GM19455 (cell line): ENCODE measurements at regions not wholly inside any gene's neighbourhood (a gene's known extent, or its start where the extent isn't known, plus 50 kb on each side); places are given as distances from the start of the nearest gene placed in this dataset.
"Not testable (repeated sequence)": the region's sequence is repeated elsewhere in the genome, so short reads cannot be mapped to it uniquely, and the experiment has no call there.

Experiments
- ATAC-seq: cut with Tn5 transposase; IDR thresholded peaks from one replicate; pipeline ENCODE4 v1.9.1; 2021; ENCODE audit not compliant: unreplicated experiment

DNA sequence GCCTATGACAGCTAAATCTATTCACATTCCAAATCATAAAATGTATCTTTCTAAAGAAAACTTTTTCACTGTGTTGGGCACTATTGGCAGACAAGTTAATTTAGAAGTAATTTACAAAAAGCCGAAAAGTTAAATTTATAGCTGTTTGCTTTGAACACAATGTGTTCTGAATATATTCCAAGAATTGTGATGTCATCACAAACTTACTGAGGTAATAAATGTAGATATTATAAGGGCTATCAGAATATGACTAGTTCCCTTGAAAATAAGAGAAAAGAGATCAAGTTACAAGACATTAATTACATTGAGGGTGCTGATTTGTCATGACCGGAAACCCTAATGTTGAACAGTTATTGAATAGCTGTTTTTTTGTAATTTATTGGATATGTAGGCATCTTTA, 153.9 kb upstream of the SCN7A start:
- ATAC-seq = no peak

DNA sequence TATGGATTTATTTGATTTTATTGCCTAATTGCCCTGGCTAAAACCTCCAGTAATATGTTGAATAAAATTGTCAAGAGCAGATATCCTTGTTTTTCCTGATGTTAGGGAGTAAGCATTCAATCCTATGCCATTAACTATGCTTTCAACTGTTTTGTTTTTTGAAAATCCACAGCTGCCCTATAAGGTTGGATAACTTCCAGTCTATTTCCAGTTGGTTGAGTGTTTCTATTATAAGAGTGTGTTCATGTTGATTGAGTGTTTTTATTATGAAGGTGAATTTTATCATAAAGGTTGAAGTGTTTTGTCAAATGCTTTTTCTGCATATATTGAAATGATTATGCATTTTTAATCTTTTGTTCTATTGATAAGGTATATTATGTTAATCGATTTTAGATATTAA, 149.9 kb upstream of the SCN7A start:
- no peak for ATAC-seq

DNA sequence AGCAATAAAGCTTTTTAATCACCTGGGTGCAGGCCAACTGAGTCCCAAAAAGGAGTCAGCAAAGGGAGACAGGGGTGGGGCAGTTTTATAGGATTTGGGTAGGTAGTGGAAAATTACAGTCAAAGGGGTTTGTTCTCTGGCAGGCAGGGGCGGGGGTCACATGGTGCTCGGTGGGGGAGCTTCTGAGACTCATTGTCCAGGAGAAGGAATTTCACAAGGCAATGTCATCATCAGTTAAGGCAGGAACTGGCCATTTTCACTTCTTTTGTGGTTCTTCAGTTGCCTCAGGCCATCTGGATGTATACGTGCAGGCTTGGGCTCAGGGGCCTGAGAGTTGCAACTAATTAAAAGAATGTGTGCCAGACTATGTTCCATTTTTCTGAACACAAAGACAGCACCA, 147.5 kb upstream of the SCN7A start:
- not testable (repeated sequence) for ATAC-seq

DNA sequence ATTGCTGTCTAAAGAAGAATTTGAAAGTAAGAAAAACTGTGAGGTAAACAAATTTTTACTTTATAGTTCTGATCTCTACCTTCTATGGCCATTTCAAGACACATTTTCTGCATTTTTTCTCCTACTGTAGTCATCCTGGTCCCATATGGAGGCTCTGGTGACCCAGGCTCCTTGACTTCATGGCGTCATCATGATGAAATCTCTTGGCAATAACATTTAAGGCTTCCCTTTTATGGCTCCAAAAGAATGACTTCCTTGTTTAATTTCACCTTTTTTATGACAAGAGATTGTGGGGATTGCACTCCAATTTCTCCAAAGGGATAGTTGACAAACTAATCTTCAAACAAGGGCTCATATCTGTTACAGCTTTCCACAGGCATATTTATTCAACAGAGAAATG, 143.0 kb upstream of the SCN7A start:
- ATAC-seq = no peak

GRCh38 chr2:166634706-166635105, 140.7 kb upstream of the SCN7A start:
- no peak for ATAC-seq

GRCh38 chr2:166632616-166633015, 138.6 kb upstream of the SCN7A start:
- ATAC-seq = no peak

- ATAC-seq = no peak
Measured at GRCh38 chr2:166628478-166629136, 134.6 kb upstream of the SCN7A start.

GRCh38 chr2:166627893-166628292, 133.8 kb upstream of the SCN7A start:
- ATAC-seq = no peak

GRCh38 chr2:166625670-166626069, 131.6 kb upstream of the SCN7A start:
- no peak for ATAC-seq

- no peak for ATAC-seq
Measured at GRCh38 chr2:166614503-166614902, 120.5 kb upstream of the SCN7A start.

- no peak for ATAC-seq
Measured at GRCh38 chr2:166614029-166614428, 120.0 kb upstream of the SCN7A start.

- ATAC-seq = no peak
Measured at GRCh38 chr2:166613226-166613625, 119.2 kb upstream of the SCN7A start.

- no peak for ATAC-seq
Measured at GRCh38 chr2:166612214-166612613, 118.2 kb upstream of the SCN7A start.

- ATAC-seq = no peak
Measured at GRCh38 chr2:166610913-166611305, 116.9 kb upstream of the SCN7A start.

DNA sequence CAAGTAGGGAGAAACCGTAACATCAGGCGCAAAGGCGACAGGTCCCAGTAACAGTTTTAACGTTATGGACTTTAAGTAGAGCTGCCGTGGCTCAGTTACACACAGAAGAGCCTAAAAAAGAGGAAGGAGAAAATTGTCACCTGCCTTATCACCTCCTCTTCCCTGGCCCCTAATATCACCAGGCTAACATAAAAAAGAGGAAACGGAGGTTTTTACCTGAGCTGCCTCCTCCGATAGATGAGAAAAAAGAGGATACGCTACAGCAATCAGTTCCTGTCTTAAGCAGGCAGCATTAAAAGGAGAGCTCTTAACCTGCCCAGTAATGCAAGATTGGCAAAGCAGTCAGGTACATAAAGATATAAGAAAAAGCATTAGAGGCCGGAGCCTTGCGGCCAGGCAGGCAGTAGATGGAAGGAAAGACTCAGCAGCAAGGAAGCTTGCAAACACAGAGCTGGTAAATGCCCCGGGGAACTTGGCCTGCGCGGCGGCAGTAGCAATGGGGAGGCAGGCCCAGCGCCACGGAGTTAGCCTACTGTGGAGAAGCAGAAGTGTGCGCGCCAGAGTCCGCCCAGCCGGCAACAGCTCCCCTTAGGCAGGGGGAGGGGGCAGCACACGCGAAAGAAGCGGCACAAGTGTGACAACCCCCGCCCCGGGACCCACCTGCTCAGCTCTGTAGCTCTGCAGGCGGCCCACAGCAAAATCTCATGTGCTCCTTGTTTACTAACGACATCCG, 116.3 kb upstream of the SCN7A start:
- ATAC-seq = no peak

- ATAC-seq = no peak
Measured at GRCh38 chr2:166609183-166609959, 115.3 kb upstream of the SCN7A start.

- no peak for ATAC-seq
Measured at GRCh38 chr2:166607880-166608279, 113.8 kb upstream of the SCN7A start.

GRCh38 chr2:166593403-166593802, 99.4 kb upstream of the SCN7A start:
- ATAC-seq = no peak

GRCh38 chr2:166592750-166593149, 98.7 kb upstream of the SCN7A start:
- no peak for ATAC-seq

GRCh38 chr2:166591226-166591625, 97.2 kb upstream of the SCN7A start:
- no peak for ATAC-seq

- no peak for ATAC-seq
Measured at GRCh38 chr2:166573391-166573790, 79.3 kb upstream of the SCN7A start.

- ATAC-seq = no peak
Measured at GRCh38 chr2:166572937-166573336, 78.9 kb upstream of the SCN7A start.
